Motor neuron (in vitro differentiated cells): ENCODE measurements at regions not wholly inside any gene's neighbourhood (a gene's known extent, or its start where the extent isn't known, plus 50 kb on each side); places are given as distances from the start of the nearest gene placed in this dataset.
A peak's percentile ranks its signal among the peaks of the same experiment; 100 is the strongest.

Experiments used
- ATAC-seq, 8 experiments: fragments of 200-7000 bp; cut with Tn5 transposase; replicated peaks in 6 of 8; 2 replicates each; pipeline ENCODE4 v1.8.0; 2021; ENCODE audit warnings: mild to moderate bottlenecking in 8 of 8, moderate library complexity in 8 of 8
- H3K27ac ChIP-seq, 2 donors: fragments of 250-450 bp; sonication (Bioruptor Pico); 2 replicates each; pipeline ENCODE4 v1.9.0; 2021; ENCODE audit warnings: antibody characterized with exemption in 2 of 2, mild to moderate bottlenecking in 2 of 2, moderate library complexity in 1 of 2
- H3K4me1 ChIP-seq, 2 donors: fragments of 250-450 bp; sonication (Bioruptor Pico); replicated peaks in 1 of 2; 2 replicates each; pipeline ENCODE4 v1.6.1; 2021; ENCODE audit warnings: antibody characterized with exemption in 2 of 2, mild to moderate bottlenecking in 2 of 2, moderate library complexity in 1 of 2
- H3K4me3 ChIP-seq, 5 donors: fragments of 250-450 bp; sonication (Bioruptor Pico); 2 replicates each; pipeline ENCODE4 v1.9.0; 2021; ENCODE audit warnings: antibody characterized with exemption in 5 of 5, mild to moderate bottlenecking in 5 of 5, moderate library complexity in 4 of 5
- WGBS, 10 experiments: fragments of 450-650 bp; shearing (Covaris generic); methylation state at CpG; one replicate each; pipeline ENCODE4 v1.0.0; 2022; 5-methylcytosine and 5-hydroxymethylcytosine counted together
- in situ Hi-C, 9 experiments: fragments of 400-800 bp; cut with MboI; loops; one replicate each; pipeline ENCODE4 v1.15.0; 2021; ENCODE audit warnings: low sequenced_read_pairs in 9 of 9, low pct_unique_long_range_greater_than_20kb in 2 of 9; ENCODE audit not compliant: unreplicated experiment in 9 of 9

DNA sequence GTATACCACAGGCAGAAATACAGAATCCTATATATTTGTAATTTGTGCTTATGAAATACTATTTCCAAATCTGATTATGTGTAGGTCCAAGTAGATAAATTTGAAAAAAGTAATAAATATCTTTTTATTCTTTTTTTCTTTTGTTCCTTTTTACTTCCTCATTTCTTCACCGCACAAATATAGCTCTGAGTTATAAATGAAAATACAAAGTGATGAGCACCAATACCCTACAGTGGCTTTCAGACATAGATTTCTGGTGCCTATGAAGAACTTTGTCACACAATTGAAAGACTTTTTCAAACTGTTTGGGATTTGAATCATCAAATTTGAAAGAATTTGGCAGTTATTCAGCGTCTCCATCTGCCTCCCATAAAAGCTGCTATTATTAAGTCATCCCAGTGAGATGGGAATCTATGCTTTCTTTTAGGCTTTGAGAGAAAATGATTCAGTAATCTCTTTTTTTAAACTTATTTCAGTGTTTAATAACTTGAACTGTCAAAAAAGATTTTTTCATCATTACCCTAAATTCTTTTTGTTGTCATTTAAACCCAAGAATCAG is 363.6 kb upstream of the GOLIM4 start:
- Histone ChIP-seq H3K4me1 (peaks cover 0 to 21% of the 10 kb centered on the region in 2 donors), H3K4me3 (no peak overlapping the region), H3K27ac (no peak overlapping the region)
- ATAC-seq, result no peak
- in situ Hi-C loops, result loop anchor here in 3 of 9 experiments (25.0 kb wide), 1 partner anchor 247 kb away; no protein-coding TSS in a partner anchor
- WGBS, 10 experiments, result 9 to 100% (median 59%) methylated on average over 2 of the region's 2 CpGs; no CpG with 5 or more reads in 2 of the 10 experiments

GRCh38 chr3:168457954-168458539 is 362.3 kb upstream of the GOLIM4 start:
- ATAC-seq, result peak in 6 of 8 experiments; percentile 56 to 88 (median 76)
- in situ Hi-C loops, result loop anchor here in 3 of 9 experiments (25.0 kb wide), 1 partner anchor 246 kb away; no protein-coding TSS in a partner anchor
- WGBS, 10 experiments, result 29 to 100% (median 75%) methylated on average over 1 to 3 of the region's 4 CpGs; no CpG with 5 or more reads in 3 of the 10 experiments
- Histone ChIP-seq H3K4me1 (peaks cover 0 to 21% of the 10 kb centered on the region in 2 donors), H3K4me3 (no peak overlapping the region), H3K27ac (no peak overlapping the region)

DNA sequence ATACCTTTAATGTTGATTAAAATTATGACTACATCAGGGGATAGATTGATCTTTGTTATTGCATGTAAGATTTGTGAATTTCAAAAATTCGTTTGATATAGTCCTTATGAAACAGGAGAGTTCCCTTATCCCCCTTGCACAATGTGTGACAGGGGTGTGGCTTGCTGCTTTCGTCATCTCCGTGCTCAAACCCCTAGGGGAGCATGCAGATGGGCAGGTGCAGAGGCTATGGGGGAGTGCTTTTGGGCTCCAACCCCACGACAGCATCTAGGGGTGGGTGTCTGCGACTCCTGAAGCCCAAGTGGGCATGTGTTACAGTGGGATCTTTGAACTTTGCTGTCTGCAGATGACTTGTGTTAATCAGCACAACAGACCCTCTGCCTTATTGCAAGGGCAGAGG is 360.1 kb upstream of the GOLIM4 start:
- WGBS, 10 experiments, result 26 to 100% (median 80%) methylated on average over 1 to 3 of the region's 5 CpGs; no CpG with 5 or more reads in 4 of the 10 experiments

DNA sequence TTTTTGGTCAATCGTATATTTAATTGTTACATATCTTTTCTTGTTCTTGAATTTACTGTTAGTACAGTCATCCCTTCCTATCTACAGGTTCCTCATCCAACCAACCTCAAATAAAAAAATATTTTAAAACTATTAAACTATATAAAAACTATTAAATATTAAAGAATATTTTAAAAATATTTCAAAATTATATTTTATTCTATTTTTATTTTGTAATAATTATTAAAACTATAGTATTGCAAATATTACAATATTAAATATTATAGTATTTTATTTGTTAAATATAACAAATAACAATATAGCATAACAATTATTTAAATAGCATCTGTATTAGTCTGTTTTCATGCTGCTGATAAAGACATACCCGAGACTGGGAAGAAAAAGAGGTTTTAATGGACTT is 357.9 kb upstream of the GOLIM4 start:
- in situ Hi-C loops, result loop anchor here in 3 of 9 experiments (25.0 kb wide), 1 partner anchor 241 kb away; no protein-coding TSS in a partner anchor
- H3K27ac ChIP-seq, result no peak overlapping the region
- H3K4me3 ChIP-seq, result no peak overlapping the region
- peaks cover 0 to 16% of the 10 kb centered on the region in 2 donors for H3K4me1 ChIP-seq
- 16 to 100% (median 80%) methylated on average over 1 to 2 of the region's 2 CpGs for WGBS, 10 experiments
- ATAC-seq, result no peak

More for the DNA sequence above, 360.1 kb upstream of the GOLIM4 start:
- in situ Hi-C loops, result loop anchor here in 3 of 9 experiments (25.0 kb wide), 1 partner anchor 244 kb away; no protein-coding TSS in a partner anchor
- peak in 4 of 8 experiments; percentile 15 to 32 (median 16) for ATAC-seq
- H3K27ac ChIP-seq, result no peak overlapping the region
- H3K4me1 ChIP-seq, result peaks cover 0 to 21% of the 10 kb centered on the region in 2 donors
- H3K4me3 ChIP-seq, result no peak overlapping the region

GRCh38 chr3:168443965-168444364 is 348.2 kb upstream of the GOLIM4 start:
- Histone ChIP-seq H3K4me1 (no peaks in the 10 kb centered on the region), H3K27ac (no peak overlapping the region), H3K4me3 (no peak overlapping the region)
- no peak for ATAC-seq
- in situ Hi-C loops, result no loop called here
- 0 to 100% (median 92%) methylated on average over 1 of the region's 1 CpG; no CpG with 5 or more reads in 2 of the 10 experiments for WGBS, 10 experiments

DNA sequence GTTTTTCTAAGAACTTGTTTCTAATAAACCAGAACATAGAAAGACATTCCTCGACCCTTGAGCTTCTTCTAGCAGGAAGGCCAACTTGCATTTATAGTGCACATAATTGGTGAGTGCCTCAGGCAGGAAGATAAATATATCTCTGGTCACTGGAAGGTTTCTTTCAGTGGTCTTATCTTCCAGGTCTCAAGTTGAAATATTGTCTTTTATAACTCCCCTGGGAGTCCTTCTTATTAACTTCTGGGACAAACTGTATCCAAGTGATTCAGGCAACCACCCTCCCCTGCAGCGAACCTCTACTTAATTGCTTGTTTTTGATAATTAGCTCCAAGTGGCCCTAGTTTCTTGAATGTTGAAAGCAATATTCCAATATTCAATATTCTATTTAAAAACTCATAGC is 346.8 kb upstream of the GOLIM4 start:
- no peaks in the 10 kb centered on the region for H3K4me1 ChIP-seq
- no peak overlapping the region for H3K27ac ChIP-seq
- H3K4me3 ChIP-seq, result no peak overlapping the region
- in situ Hi-C loops, result no loop called here
- peak in 3 of 8 experiments; percentile 22 to 32 (median 24) for ATAC-seq
- WGBS, 10 experiments, result 0 to 100% (median 71%) methylated on average over 1 to 2 of the region's 2 CpGs; no CpG with 5 or more reads in 1 of the 10 experiments

- in situ Hi-C loops, result no loop called here
- Histone ChIP-seq H3K27ac (no peak overlapping the region), H3K4me1 (peaks cover 0 to 15% of the 10 kb centered on the region in 2 donors), H3K4me3 (no peak overlapping the region)
- ATAC-seq, result no peak
- WGBS, 10 experiments, result 0 to 100% (median 69%) methylated on average over 1 of the region's 1 CpG; no CpG with 5 or more reads in 4 of the 10 experiments
These were observed 340.6 kb upstream of the GOLIM4 start for GRCh38 chr3:168436245-168436724.

DNA sequence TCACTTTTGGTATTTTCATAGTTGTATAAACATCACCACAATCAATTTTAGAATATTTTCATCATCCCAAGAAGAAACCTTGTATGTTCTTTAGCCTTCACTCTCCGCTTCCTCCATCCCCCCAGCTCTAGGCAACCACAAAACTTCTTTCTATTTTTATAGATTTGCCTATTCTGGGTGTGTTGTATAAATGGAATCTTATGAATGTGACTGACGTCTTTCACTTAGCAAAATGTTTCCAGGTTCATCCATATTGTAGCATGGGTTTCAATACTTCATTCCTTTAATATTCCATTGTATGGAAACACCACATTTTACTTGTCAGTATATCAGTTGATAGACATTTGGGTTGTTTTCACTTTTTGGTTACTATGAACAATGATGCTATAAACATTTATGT is 335.8 kb upstream of the GOLIM4 start:
- Histone ChIP-seq H3K4me1 (peaks cover 0 to 18% of the 10 kb centered on the region in 2 donors), H3K4me3 (no peak overlapping the region), H3K27ac (no peak overlapping the region)
- in situ Hi-C loops, result no loop called here
- WGBS, 10 experiments, result 38 to 100% (median 96%) methylated on average over 1 to 2 of the region's 2 CpGs; no CpG with 5 or more reads in 2 of the 10 experiments
- ATAC-seq, result peak in 2 of 8 experiments; percentile 29 to 38

DNA sequence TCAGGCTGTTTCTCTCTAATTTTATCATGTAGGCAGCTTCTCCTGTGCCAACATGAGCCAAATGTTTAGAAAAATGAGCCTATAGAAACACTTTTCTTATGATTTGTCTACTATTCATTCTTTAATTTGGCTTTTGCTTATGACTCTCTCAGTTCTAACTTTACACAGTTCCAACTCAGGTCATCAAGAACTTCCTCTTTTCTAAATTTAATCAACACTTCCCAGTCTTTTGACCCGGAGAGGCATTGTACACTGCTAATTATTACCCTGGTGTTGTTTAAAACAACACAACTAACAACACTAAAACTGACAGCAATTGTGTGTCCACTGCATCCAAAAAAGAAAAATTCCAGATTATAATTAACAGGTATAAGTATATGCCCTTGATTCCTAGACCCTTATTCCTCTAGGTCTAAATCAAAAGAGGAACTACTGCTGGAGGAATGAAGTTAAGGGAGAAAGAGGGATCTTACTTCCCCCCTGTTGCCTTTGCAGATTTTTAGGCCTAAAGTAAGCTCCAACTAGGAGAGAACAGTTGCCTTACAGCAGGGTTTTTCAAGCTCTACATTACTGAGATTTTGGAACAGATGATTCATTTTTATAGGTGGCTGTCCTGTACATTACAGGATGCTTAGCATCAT is 332.2 kb upstream of the GOLIM4 start:
- peaks cover 0 to 10% of the 10 kb centered on the region in 2 donors for H3K4me1 ChIP-seq
- no peak overlapping the region for H3K27ac ChIP-seq
- in situ Hi-C loops, result no loop called here
- 43 to 100% (median 100%) methylated on average over 1 of the region's 1 CpG; no CpG with 5 or more reads in 1 of the 10 experiments for WGBS, 10 experiments
- ATAC-seq, result no peak
- no peak overlapping the region for H3K4me3 ChIP-seq

DNA sequence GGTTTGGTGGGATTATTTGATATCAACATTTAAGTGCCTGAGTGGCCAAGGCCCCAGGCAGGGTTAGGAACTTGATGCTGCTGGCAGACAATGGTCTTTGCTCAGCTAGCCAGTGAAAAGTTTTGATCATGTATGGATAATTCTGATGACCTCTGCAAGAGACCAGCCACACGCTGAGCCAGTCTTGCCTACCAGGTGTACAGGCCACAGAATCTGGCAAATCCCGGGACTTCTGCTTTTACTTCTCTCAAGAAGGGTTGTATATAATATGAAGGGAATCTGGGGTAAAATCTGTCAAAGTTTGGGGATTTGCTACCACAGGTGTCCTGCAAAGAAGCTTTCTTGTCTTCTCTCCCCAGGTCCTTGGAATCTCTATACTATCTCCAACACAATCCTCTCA is 331.4 kb upstream of the GOLIM4 start:
- WGBS, 10 experiments, result 44 to 100% (median 88%) methylated on average over 1 to 2 of the region's 2 CpGs; no CpG with 5 or more reads in 4 of the 10 experiments
- in situ Hi-C loops, result no loop called here
- Histone ChIP-seq H3K4me1 (peaks cover 0 to 9% of the 10 kb centered on the region in 2 donors), H3K4me3 (no peak overlapping the region), H3K27ac (no peak overlapping the region)
- no peak for ATAC-seq

DNA sequence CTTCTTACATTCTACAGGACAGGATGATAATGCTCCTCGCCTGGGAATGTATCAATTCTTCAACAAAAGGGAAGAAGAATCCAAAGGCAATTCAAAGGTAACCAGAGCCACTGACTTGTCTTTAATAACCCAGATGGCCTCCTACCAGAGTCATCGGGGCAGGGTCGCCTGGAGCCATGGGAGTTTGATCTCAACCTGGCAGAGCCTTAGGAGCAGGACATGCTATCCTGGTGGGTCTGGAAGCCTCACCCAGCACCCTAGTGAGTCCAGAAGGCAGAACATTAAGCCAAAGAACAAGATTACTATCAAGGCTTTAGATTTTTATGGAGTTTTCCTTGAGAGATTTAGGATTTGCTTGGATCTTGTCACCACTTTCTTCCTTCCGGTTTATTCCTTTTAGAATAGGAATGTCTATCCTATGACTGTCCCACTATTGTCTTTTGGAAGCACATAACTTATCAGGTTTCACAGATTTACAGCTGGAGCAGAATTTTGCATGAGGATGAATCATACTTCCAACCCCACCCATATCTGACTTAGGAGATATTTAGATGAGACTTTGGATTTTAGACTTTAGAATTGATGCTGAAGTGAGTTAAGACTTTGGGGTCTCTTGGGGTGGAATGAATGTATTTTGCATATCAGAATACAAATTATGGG is 330.3 kb upstream of the GOLIM4 start:
- ATAC-seq, result peak in 3 of 8 experiments; percentile 91 to 97 (median 97)
- no peak overlapping the region for H3K27ac ChIP-seq
- no peak overlapping the region for H3K4me3 ChIP-seq
- in situ Hi-C loops, result no loop called here
- 7 to 100% (median 92%) methylated on average over 1 to 4 of the region's 4 CpGs; no CpG with 5 or more reads in 2 of the 10 experiments for WGBS, 10 experiments
- H3K4me1 ChIP-seq, result peaks cover 0 to 4% of the 10 kb centered on the region in 2 donors

GRCh38 chr3:168424059-168424734 is 328.5 kb upstream of the GOLIM4 start:
- ATAC-seq, result peak in 1 of 8 experiments; percentile 60
- in situ Hi-C loops, result no loop called here
- WGBS, 10 experiments, result 14 to 95% (median 91%) methylated on average over 2 to 4 of the region's 4 CpGs
- no peak overlapping the region for H3K27ac ChIP-seq
- no peak overlapping the region for H3K4me3 ChIP-seq
- peaks cover 0 to 4% of the 10 kb centered on the region in 2 donors for H3K4me1 ChIP-seq
